Esophagus (tissue), 2 donors: ENCODE measurements at regions not wholly inside any gene's neighbourhood (a gene's known extent, or its start where the extent isn't known, plus 50 kb on each side); places are given as distances from the start of the nearest gene placed in this dataset.

Source experiments
- H3K27ac ChIP-seq, 2 donors: one replicate each; pipeline ENCODE4 v1.5.1; 2013; ENCODE audit warnings: low read depth in 2 of 2, mild to moderate bottlenecking in 2 of 2, inconsistent platforms in 1 of 2, low read length in 1 of 2, moderate library complexity in 1 of 2
- H3K27me3 ChIP-seq, 2 donors: one replicate each; pipeline ENCODE4 v1.6.1; 2013; ENCODE audit warnings: low read length in 2 of 2, control low read depth in 1 of 2, mild to moderate bottlenecking in 1 of 2; ENCODE audit not compliant: insufficient read depth in 2 of 2, control insufficient read depth in 1 of 2
- H3K36me3 ChIP-seq, 2 donors: one replicate each; pipeline ENCODE4 v1.6.1; 2013; ENCODE audit warnings: low read length in 1 of 2; ENCODE audit not compliant: control insufficient read depth in 2 of 2, insufficient read depth in 2 of 2
- H3K4me1 ChIP-seq, 2 donors: one replicate each; pipeline ENCODE4 v1.6.1; 2013; ENCODE audit warnings: low read length in 1 of 2; ENCODE audit not compliant: control insufficient read depth in 2 of 2, insufficient read depth in 2 of 2
- H3K4me3 ChIP-seq, 2 donors: one replicate each; pipeline ENCODE4 v1.5.1; 2013; ENCODE audit warnings: low read length in 2 of 2, mild to moderate bottlenecking in 2 of 2, low read depth in 1 of 2, moderate library complexity in 1 of 2
- H3K9me3 ChIP-seq, 2 donors: one replicate each; pipeline ENCODE4 v1.6.1; 2013; ENCODE audit warnings: mild to moderate bottlenecking in 2 of 2, low read depth in 1 of 2, low read length in 1 of 2, moderate library complexity in 1 of 2; ENCODE audit not compliant: control insufficient read depth in 2 of 2, insufficient read depth in 1 of 2
- WGBS, 2 donors: extraction: QIAGEN DNeasy Blood & Tissue Kit; methylation state at CpG; one replicate each; pipeline ENCODE4 v1.1.7; 2013; 5-methylcytosine and 5-hydroxymethylcytosine counted together
- donor health status: healthy with polysubstance abuse.
- donor health status: Bipolar disorder and iron deficiency.

- H3K27me3 ChIP-seq = no peaks in the 10 kb centered on the region
- no peak overlapping the region for H3K4me3 ChIP-seq
- no peaks in the 10 kb centered on the region for H3K36me3 ChIP-seq
- no peaks in the 10 kb centered on the region for H3K4me1 ChIP-seq
- 66 to 81% methylated on average over 2 of the region's 2 CpGs for WGBS, 2 donors
- no peak overlapping the region for H3K27ac ChIP-seq
- no peaks in the 10 kb centered on the region for H3K9me3 ChIP-seq
These were observed 509.1 kb upstream of the FAT1 start for GRCh38 chr4:187232796-187233195.

GRCh38 chr4:187235456-187236170, 512.0 kb upstream of the FAT1 start:
- WGBS, 2 donors = 78 to 84% methylated on average over 16 of the region's 16 CpGs
- H3K4me1 ChIP-seq = no peaks in the 10 kb centered on the region
- no peak overlapping the region for H3K4me3 ChIP-seq
- H3K27ac ChIP-seq = no peak overlapping the region
- no peaks in the 10 kb centered on the region for H3K36me3 ChIP-seq
- no peaks in the 10 kb centered on the region for H3K27me3 ChIP-seq
- no peaks in the 10 kb centered on the region for H3K9me3 ChIP-seq

- Histone ChIP-seq H3K4me3 (no peak overlapping the region), H3K9me3 (no peaks in the 10 kb centered on the region), H3K36me3 (no peaks in the 10 kb centered on the region), H3K27ac (no peak overlapping the region), H3K27me3 (no peaks in the 10 kb centered on the region), H3K4me1 (no peaks in the 10 kb centered on the region)
- WGBS, 2 donors = 88 to 90% methylated on average over 4 of the region's 4 CpGs
These were observed 512.7 kb upstream of the FAT1 start for GRCh38 chr4:187236209-187236890.

GRCh38 chr4:187238646-187239045, 515.0 kb upstream of the FAT1 start:
- Histone ChIP-seq H3K4me1 (no peaks in the 10 kb centered on the region), H3K36me3 (no peaks in the 10 kb centered on the region), H3K27me3 (no peaks in the 10 kb centered on the region), H3K4me3 (no peak overlapping the region), H3K27ac (no peak overlapping the region), H3K9me3 (no peaks in the 10 kb centered on the region)

GRCh38 chr4:187251896-187252295, 528.2 kb upstream of the FAT1 start:
- Histone ChIP-seq H3K4me1 (no peaks in the 10 kb centered on the region), H3K4me3 (no peak overlapping the region), H3K27me3 (no peaks in the 10 kb centered on the region), H3K9me3 (no peaks in the 10 kb centered on the region), H3K27ac (no peak overlapping the region), H3K36me3 (no peaks in the 10 kb centered on the region)
- 80 to 82% methylated on average over 4 of the region's 4 CpGs for WGBS, 2 donors

- no peaks in the 10 kb centered on the region for H3K4me1 ChIP-seq
- no peaks in the 10 kb centered on the region for H3K36me3 ChIP-seq
- WGBS, 2 donors = 66 to 68% methylated on average over 6 of the region's 6 CpGs
- no peak overlapping the region for H3K27ac ChIP-seq
- H3K27me3 ChIP-seq = no peaks in the 10 kb centered on the region
- no peak overlapping the region for H3K4me3 ChIP-seq
- no peaks in the 10 kb centered on the region for H3K9me3 ChIP-seq
These were observed 533.2 kb upstream of the FAT1 start for GRCh38 chr4:187256897-187257296.

GRCh38 chr4:187258651-187259401, 535.2 kb upstream of the FAT1 start:
- H3K9me3 ChIP-seq = no peaks in the 10 kb centered on the region
- no peaks in the 10 kb centered on the region for H3K27me3 ChIP-seq
- no peak overlapping the region for H3K4me3 ChIP-seq
- H3K27ac ChIP-seq = no peak overlapping the region
- 49 to 58% methylated on average over 7 of the region's 7 CpGs for WGBS, 2 donors
- H3K4me1 ChIP-seq = no peaks in the 10 kb centered on the region
- no peaks in the 10 kb centered on the region for H3K36me3 ChIP-seq

GRCh38 chr4:187268940-187269339, 545.3 kb upstream of the FAT1 start:
- Histone ChIP-seq H3K4me3 (no peak overlapping the region), H3K36me3 (no peaks in the 10 kb centered on the region), H3K27ac (no peak overlapping the region), H3K9me3 (no peaks in the 10 kb centered on the region), H3K4me1 (no peaks in the 10 kb centered on the region), H3K27me3 (no peaks in the 10 kb centered on the region)
- 41 to 52% methylated on average over 2 of the region's 2 CpGs for WGBS, 2 donors

GRCh38 chr4:187270154-187270553, 546.5 kb upstream of the FAT1 start:
- Histone ChIP-seq H3K36me3 (no peaks in the 10 kb centered on the region), H3K4me3 (no peak overlapping the region), H3K27me3 (no peaks in the 10 kb centered on the region), H3K4me1 (no peaks in the 10 kb centered on the region), H3K9me3 (no peaks in the 10 kb centered on the region), H3K27ac (no peak overlapping the region)
- 27 to 38% methylated on average over 3 of the region's 3 CpGs for WGBS, 2 donors
